Germinal center (tissue), 1 donor: ENCODE measurements at regions not wholly inside any gene's neighbourhood (a gene's known extent, or its start where the extent isn't known, plus 50 kb on each side); places are given as distances from the start of the nearest gene placed in this dataset.

Experiments used
- DNase-seq: peaks from one replicate; pipeline ENCODE4 v3.0.0; 2012; ENCODE audit warnings: mixed read lengths, low spot score

DNA sequence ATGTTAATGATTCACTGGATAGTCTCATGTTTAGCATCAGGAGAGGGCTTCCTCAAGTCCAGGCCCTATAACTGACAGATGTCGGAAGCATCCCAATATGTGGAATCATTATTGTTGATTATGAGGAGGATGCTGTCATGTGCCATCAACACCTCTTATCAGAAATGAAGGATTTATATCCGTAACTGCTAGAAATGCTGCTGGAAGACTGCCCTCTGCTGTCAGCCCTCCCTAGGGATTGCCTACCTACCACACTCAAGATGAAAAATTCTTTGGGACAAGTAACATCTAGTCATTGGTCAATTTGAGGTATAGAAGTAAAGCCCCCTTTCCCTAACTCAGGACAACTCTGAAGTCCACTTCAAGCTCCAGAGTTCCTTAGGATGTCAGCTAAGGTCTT, 1166.5 kb upstream of the NXPH2 start:
- no peak for DNase-seq

DNA sequence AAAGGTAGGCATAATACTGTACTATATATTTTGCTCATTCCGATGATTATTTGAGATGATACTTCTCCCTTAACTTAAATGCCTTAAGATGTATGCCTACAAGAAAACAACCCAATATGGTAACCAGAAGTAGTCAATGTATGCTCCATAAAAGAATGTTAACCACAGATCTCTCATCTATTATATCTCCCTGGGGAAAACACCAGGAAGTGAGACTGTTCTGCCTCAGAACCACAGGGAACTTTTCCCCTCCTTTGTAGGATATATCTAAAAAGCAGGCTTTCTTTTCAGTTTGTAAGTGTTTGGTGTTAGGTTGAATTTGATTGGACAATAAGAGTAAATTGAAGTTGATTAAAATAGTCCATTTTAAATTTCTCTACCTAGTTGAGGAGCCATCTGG, 1160.5 kb upstream of the NXPH2 start:
- no peak for DNase-seq

DNA sequence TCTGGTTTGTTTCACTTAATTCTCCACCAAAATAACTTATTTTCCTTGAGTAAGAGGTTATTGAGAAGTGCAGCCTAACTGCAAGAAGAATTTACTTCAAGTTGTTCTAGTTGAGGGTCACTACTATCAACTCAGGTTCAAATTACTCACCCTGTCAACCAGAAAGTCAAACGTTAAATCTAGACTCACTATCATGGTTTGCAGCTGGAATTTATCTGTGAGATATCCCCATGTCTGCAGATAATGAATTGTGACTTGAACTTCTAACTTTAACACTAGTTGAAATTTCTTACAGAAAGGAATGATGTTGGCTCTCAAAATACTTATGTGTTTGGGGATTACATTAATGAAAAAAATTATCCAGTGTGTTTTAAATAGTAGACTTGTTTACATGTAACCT, 1145.7 kb upstream of the NXPH2 start:
- DNase-seq: no peak

DNA sequence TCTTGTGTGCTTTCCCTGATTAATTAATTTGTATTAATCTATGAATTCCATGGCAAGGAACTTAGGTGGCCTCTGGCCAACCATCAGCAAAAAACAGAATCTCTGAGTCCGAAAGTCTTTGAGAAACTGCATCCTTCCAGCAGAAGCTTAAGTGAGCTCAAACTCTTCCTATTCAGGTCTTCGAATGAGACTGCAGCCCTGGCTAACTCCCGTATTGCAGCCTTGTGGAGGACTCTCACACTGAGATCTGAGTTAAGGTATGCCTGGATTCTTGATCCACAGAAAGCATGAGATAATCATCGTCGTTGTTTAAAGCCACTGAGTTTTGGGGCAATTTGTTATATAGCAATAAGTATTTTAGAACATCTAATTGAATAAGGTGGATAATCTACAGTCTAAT, 1143.9 kb upstream of the NXPH2 start:
- DNase-seq: no peak

DNA sequence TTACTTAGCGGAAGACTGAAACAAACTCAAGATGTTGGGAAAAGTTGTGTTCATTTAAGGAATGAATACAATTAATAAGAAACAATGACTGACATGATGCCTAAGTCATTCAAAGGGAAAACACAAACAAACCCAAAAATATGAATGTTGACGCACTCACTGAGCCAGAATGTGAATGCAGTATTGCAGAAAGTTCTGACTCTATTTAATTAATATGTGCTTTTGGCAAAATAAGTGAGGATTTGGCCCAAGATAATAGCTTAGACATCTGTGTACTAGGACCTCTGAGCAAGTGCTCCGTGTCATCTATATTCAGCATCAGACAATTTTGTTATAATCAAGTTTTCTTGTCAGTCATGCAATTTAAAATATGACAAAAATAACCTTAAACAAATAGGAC, 1138.8 kb upstream of the NXPH2 start:
- no peak for DNase-seq

GRCh38 chr2:139917690-139918384, 1137.6 kb upstream of the NXPH2 start:
- no peak for DNase-seq

GRCh38 chr2:139916822-139917221, 1136.6 kb upstream of the NXPH2 start:
- no peak for DNase-seq

DNA sequence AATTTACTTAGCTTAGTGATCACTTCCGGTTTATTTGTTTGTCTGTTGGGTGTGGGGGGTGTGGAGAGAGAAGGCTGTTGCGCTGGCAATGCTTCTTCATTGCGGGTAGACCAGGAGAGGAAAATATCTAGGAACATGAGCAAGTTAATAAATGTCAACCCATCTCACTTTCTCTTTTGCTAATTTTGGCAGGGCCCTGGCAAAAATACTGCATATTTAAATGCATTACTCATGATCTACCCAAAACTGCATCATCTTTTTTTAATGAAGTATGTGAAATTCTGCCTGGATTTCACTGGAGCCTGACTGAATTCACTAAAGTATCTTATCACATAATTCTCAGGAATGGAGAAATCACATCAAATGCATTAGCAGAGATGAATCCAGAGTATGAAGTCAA, 1131.0 kb upstream of the NXPH2 start:
- DNase-seq: no peak

DNA sequence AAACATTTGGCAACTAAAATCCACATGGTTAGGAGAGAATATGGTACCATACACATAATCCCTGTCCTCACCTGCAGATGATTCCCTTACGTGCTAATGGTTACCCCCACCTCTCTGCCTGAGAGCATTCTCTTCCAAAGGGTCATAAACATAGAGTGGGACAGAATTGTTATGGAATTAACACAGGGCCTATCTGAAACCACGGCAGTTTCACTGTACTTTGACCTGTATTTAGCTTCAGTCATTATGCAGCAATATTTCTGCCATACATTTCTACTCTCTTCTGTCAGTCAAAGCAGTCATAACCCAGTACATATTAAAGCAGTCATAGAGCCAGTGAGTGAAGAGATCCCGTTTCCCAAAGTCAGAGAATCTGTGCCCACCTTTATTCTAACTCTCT, 1128.9 kb upstream of the NXPH2 start:
- no peak for DNase-seq

DNA sequence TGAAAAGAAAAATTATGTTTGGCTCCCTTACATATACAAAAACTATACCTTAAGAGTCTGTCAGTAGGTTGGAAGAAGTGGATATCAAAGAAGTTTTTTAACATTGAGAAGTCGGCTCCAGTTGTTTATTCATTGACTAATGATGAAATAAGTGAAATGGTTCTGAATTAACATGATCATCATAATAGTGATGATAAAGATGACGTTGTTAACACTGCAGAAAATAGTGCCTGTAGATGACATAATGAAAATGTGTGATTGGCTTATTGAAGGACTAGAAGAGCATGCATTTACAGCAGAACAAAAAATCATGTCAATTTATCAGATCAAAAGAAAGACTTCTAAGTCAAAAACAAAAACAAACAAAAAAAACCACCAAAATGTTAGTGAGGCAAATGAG, 1125.4 kb upstream of the NXPH2 start:
- no peak for DNase-seq

- no peak for DNase-seq
Measured at GRCh38 chr2:139891636-139892035, 1111.4 kb upstream of the NXPH2 start.

DNA sequence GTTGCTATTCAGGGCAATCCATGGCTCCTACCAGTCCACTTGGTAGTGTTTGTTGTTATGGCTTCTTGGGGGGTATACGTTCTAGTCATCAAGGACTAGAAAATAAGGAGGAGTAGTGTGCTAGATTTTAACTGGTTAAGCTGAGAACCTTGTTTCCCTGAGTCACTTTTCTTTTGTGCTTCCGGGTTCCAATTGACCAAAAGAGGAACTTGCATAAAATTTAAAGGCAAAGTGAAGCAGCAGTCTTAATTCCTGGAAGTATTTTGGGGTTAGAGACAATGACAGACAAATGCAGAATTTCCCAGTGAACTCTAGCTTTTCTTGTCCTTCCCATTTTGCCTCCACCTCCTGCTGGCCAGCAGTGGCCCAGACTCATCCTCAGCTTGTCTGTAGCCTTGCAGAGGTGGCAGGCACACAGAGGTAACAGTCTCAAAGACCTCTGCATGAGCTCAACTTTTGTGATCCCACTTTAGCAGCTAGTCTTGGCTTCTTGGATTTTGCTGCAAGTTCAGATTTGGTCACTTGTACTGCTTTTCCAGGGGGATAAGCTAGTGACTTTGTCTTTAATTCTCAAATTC, 1105.8 kb upstream of the NXPH2 start:
- DNase-seq: no peak

DNA sequence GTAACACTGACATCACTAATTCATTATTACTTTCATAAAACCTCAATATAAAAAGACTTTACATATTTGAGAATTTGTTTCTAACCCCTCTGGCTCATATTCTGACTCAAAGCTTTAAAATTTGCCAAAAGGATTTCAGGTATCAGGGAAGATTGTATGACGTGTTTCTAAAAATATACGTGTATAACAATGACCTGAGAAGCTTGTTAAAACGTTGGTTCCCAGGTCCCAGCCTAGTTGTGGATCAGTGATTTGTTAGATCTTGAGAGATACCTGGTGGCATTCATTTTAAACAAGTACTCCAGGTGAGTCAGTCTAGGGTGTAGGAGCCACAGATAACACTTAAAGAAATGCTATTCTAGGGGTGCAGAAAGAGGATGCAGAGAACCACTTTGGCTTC, 1096.8 kb upstream of the NXPH2 start:
- DNase-seq: no peak

DNA sequence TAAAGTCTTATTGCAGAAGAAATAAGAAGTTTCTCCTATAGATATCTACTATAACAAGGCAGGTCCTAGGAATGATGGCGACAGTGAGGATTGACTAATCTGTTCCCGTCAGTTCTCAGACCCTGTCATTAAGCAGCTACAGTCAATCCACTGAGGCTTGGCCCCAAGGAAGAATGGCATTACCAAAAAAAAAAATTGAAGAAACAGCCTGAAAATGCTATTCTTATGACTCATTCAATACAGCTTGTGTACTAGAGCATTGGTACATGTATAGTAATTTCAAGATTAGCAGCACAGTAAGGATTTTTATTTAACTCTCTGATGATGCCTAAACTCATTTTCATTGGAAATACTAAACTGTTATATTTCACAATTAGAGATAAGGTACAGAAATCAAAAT, 1096.1 kb upstream of the NXPH2 start:
- DNase-seq: no peak

GRCh38 chr2:139872503-139872902, 1092.3 kb upstream of the NXPH2 start:
- no peak for DNase-seq

DNA sequence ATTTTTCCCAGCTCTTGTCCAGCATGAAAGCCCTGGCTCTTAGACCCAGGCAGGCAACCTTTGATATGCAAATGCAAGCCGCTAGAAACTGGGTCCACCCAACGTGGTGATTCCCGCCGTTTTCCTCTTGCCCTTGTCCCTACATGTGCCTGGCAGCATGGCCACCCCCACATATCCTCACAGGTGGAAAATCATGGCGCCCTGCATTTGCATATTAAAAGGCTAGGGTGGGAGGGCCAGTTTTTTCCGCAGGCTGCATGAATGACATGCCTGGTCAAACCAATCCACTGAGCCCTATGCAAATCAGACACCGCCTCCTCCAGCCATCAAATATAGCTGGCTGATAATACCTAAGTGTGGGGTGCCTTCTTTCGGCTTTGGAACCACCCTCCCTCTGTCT, 1091.8 kb upstream of the NXPH2 start:
- no peak for DNase-seq

DNA sequence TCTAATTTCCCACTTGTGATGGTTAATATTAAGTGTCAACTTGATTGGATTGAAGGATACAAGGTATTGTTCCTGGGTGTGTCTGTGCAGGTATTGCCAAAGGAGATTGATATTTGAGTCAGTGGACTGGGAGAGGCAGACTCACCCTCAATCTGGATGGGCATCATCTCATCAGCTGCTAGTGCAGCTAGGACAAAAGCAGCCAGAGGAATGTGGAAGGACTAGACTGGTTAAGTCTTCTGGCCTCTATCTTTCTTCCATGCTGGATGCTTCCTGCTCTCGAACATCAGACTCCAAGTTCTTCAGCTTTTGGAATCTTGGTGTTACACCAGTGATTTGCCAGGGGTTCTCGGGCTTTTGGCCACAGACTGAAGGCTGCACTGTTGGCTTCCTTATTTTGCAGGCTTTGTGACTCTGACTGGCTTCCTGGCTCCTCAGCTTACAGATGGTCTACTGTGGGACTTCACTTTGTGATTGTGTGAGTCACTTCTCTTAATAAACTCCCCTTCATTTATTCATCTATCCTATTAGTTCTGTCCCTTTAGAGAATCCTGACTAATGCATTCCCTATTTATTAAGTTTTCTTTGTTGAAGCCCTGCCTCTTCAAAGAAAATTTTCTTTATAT, 1087.5 kb upstream of the NXPH2 start:
- DNase-seq: no peak

GRCh38 chr2:139864821-139865302, 1084.7 kb upstream of the NXPH2 start:
- DNase-seq: no peak

GRCh38 chr2:139854769-139855483, 1074.7 kb upstream of the NXPH2 start:
- no peak for DNase-seq

DNA sequence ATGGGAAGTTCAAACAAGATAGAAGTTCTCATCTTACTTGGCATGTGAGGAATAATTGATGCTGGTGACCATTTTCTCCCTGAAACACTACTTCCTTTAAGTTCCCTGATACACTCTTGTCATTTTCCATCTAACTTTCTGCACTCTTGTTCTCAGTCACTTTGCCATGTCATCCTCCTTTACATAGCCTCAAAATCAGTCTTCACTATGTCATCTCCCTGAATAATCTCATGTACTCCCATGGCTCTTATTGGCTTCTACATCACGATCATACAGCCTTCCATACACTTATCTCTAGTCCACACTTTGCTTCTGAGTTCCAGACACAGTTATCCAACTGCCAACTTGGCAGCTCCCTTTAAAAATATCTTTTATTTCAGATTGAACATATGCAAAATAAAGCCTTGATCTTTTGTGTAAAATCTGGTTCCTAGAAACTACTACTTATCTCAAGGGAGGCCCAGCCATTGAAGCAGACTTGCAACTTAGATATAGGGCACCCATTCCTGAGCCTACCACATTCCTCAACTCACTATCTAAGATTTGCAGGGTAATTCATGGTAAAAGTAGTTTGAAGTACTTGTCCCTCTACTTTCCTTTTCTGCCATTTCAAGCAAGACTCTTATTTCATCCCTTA, 1070.2 kb upstream of the NXPH2 start:
- no peak for DNase-seq

DNA sequence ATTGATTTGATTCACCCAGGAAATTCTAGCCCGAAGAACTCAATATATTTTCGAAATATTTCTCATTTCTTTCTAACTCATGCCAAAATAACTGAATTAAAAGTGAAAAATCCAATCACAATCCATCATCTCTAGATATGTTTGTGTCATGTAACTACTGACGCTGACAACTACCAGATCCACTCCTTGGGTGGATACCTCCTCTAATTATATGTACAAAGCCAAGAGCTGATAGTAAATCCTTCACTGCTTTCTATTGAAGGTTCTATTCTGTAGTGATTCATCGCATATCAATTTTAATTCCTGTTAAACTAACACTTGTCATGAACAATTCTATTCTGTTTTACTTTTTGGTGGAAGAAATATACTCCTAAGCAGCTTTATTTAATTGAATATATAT, 1056.6 kb upstream of the NXPH2 start:
- no peak for DNase-seq

DNA sequence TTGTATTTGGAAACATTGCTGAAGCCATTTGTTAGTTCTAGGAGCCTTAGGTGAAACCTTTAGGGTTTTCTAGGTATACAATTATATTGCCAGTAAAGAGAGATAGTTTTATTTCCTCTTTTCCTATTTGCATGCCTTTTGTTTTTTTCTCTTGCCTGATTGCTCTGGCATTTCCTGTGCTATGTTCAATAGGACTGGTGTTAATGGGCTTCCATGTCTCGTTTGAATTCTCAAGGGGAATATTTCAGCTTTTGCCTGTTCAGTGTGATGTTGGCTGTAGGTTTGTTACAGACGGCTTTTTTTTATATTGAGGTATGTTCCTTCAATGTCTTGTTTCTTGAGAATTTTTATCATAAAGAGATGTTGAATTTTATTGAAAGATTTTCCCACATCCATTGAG, 1054.9 kb upstream of the NXPH2 start:
- no peak for DNase-seq

- DNase-seq: no peak
Measured at GRCh38 chr2:139828011-139828410, 1047.8 kb upstream of the NXPH2 start.
